H9 (cell line): ENCODE measurements at regions not wholly inside any gene's neighbourhood (a gene's known extent, or its start where the extent isn't known, plus 50 kb on each side); places are given as distances from the start of the nearest gene placed in this dataset.

Source experiments
- DNase-seq: peaks from one replicate; pipeline ENCODE4 v3.0.0-alpha.2; 2017
- H2AFZ ChIP-seq: one replicate; pipeline ENCODE4 v1.6.1; 2013; ENCODE audit warnings: mild to moderate bottlenecking, low read length, control low read depth, moderate library complexity
- H2AK5ac ChIP-seq: 2 replicates; pipeline ENCODE4 v1.6.1; 2013; ENCODE audit warnings: low read length, control low read depth, mixed read lengths; ENCODE audit not compliant: insufficient read length
- H2BK120ac ChIP-seq: one replicate; pipeline ENCODE4 v1.6.1; 2013; ENCODE audit warnings: low read depth, mild to moderate bottlenecking, low read length, control low read depth, inconsistent platforms; ENCODE audit not compliant: poor library complexity, severe bottlenecking
- H2BK12ac ChIP-seq: 2 replicates; pipeline ENCODE4 v1.6.1; 2013; ENCODE audit warnings: low read length, control low read depth, mixed read lengths, low read depth; ENCODE audit not compliant: insufficient read length
- H2BK15ac ChIP-seq: 2 replicates; pipeline ENCODE4 v1.6.1; 2013; ENCODE audit warnings: low read depth, low read length, control low read depth
- H2BK20ac ChIP-seq: one replicate; pipeline ENCODE4 v1.6.1; 2013; ENCODE audit warnings: low read depth, mild to moderate bottlenecking, low read length, control low read depth, inconsistent platforms; ENCODE audit not compliant: poor library complexity, severe bottlenecking
- H2BK5ac ChIP-seq: 2 replicates; pipeline ENCODE4 v1.6.1; 2013; ENCODE audit warnings: low read length, control low read depth, mixed read lengths; ENCODE audit not compliant: insufficient read length
- H3K14ac ChIP-seq: 2 replicates; pipeline ENCODE4 v1.6.1; 2013; ENCODE audit warnings: low read length, control low read depth; ENCODE audit not compliant: insufficient read depth
- H3K18ac ChIP-seq: 2 replicates; pipeline ENCODE4 v1.6.1; 2013; ENCODE audit warnings: low read depth, mild to moderate bottlenecking, mixed read lengths, low read length, control low read depth; ENCODE audit not compliant: insufficient read length
- H3K23ac ChIP-seq: 2 replicates; pipeline ENCODE4 v1.6.1; 2013; ENCODE audit warnings: low read length, control low read depth, mixed read lengths, low read depth; ENCODE audit not compliant: insufficient read length
- H3K23me2 ChIP-seq: 2 replicates; pipeline ENCODE4 v1.6.1; 2013; ENCODE audit warnings: low read depth, mild to moderate bottlenecking, mixed read lengths, low read length, control low read depth; ENCODE audit not compliant: insufficient read length, poor library complexity, severe bottlenecking
- H3K27ac ChIP-seq: 2 replicates; pipeline ENCODE4 v1.5.1; 2013; ENCODE audit warnings: low read length, control low read depth, mixed read lengths, low read depth; ENCODE audit not compliant: insufficient read length
- H3K27me3 ChIP-seq: 2 replicates; pipeline ENCODE4 v1.6.1; 2013; ENCODE audit warnings: low read length, control low read depth, inconsistent platforms; ENCODE audit not compliant: insufficient read depth
- H3K4ac ChIP-seq: 2 replicates; pipeline ENCODE4 v1.6.1; 2013; ENCODE audit warnings: low read depth, mild to moderate bottlenecking, control low read depth, inconsistent platforms, low read length, moderate library complexity
- H3K4me1 ChIP-seq: 2 replicates; pipeline ENCODE4 v1.6.1; 2013; ENCODE audit warnings: low read length, control low read depth, inconsistent platforms; ENCODE audit not compliant: insufficient read depth
- H3K4me2 ChIP-seq: 2 replicates; pipeline ENCODE4 v1.6.1; 2013; ENCODE audit warnings: low read length, control low read depth, mixed read lengths; ENCODE audit not compliant: insufficient read length, insufficient read depth
- H3K56ac ChIP-seq: 2 replicates; pipeline ENCODE4 v1.6.1; 2013; ENCODE audit warnings: low read depth, mild to moderate bottlenecking, mixed read lengths, low read length, control low read depth; ENCODE audit not compliant: insufficient read length
- H3K79me1 ChIP-seq: 2 replicates; pipeline ENCODE4 v1.6.1; 2013; ENCODE audit warnings: low read depth, mild to moderate bottlenecking, moderate library complexity, low read length, control low read depth, inconsistent platforms; ENCODE audit not compliant: insufficient read depth, poor library complexity, severe bottlenecking
- H3K79me2 ChIP-seq: 2 replicates; pipeline ENCODE4 v1.6.1; 2013; ENCODE audit warnings: low read length, control low read depth, inconsistent platforms; ENCODE audit not compliant: insufficient read depth
- H3K9ac ChIP-seq: 2 replicates; pipeline ENCODE4 v1.6.1; 2013; ENCODE audit warnings: low read length, control low read depth, mixed read lengths; ENCODE audit not compliant: insufficient read length; ENCODE audit errors: extremely low read depth
- H3K9me3 ChIP-seq: one replicate; pipeline ENCODE4 v1.6.1; 2013; ENCODE audit warnings: low read depth, low read length, inconsistent platforms; ENCODE audit not compliant: control insufficient read depth
- H3T11ph ChIP-seq: one replicate; pipeline ENCODE4 v1.6.1; 2013; ENCODE audit warnings: mild to moderate bottlenecking, low read length, control low read depth, inconsistent platforms
- H4K20me1 ChIP-seq: one replicate; pipeline ENCODE4 v1.6.1; 2013; ENCODE audit not compliant: control insufficient read depth, insufficient read length, insufficient read depth
- H4K5ac ChIP-seq: 2 replicates; pipeline ENCODE4 v1.6.1; 2013; ENCODE audit warnings: low read depth, mild to moderate bottlenecking, mixed read lengths, low read length, control low read depth; ENCODE audit not compliant: insufficient read length
- H4K8ac ChIP-seq: replicated peaks from 2 replicates; pipeline ENCODE4 v1.6.1; 2013; ENCODE audit warnings: low read length, control low read depth, mixed read lengths, low read depth; ENCODE audit not compliant: insufficient read length
- H4K91ac ChIP-seq: 2 replicates; pipeline ENCODE4 v1.6.1; 2013; ENCODE audit warnings: low read depth, mild to moderate bottlenecking, moderate library complexity, mixed read lengths, low read length, control low read depth; ENCODE audit not compliant: insufficient read length
- H3K27ac Mint-ChIP-seq, 3 experiments: 2 replicates in 2 of 3; 3 replicates in 1 of 3; pipeline ENCODE4 v1.8.0; 2020 to 2021; ENCODE audit warnings: mixed read lengths in 3 of 3, mild to moderate bottlenecking in 1 of 3, moderate library complexity in 1 of 3
- H3K27me3 Mint-ChIP-seq: 2 replicates; pipeline ENCODE4 v1.8.0; 2021; ENCODE audit warnings: low read depth, mild to moderate bottlenecking, moderate library complexity, mixed read lengths
- H3K36me3 Mint-ChIP-seq, 3 experiments: 2 replicates in 2 of 3; 3 replicates in 1 of 3; pipeline ENCODE4 v1.8.0; 2020 to 2021; ENCODE audit warnings: low read depth in 3 of 3, mixed read lengths in 3 of 3; ENCODE audit not compliant: insufficient read depth in 1 of 3
- H3K4me1 Mint-ChIP-seq, 2 experiments: 2 replicates each; pipeline ENCODE4 v1.8.0; 2020; ENCODE audit warnings: mixed read lengths in 2 of 2
- H3K4me3 Mint-ChIP-seq, 2 experiments: 2 replicates in 1 of 2; 3 replicates in 1 of 2; pipeline ENCODE4 v1.8.0; 2020 to 2021; ENCODE audit warnings: mild to moderate bottlenecking in 2 of 2, mixed read lengths in 2 of 2, moderate library complexity in 1 of 2
- H3K9me3 Mint-ChIP-seq, 2 experiments: 2 replicates in 1 of 2; 3 replicates in 1 of 2; pipeline ENCODE4 v1.8.0; 2020; ENCODE audit warnings: mild to moderate bottlenecking in 2 of 2, mixed read lengths in 2 of 2, moderate library complexity in 1 of 2
- WGBS: extraction: QIAGEN DNeasy Blood & Tissue Kit; methylation state at CpG from one replicate; pipeline ENCODE4 v1.1.7; 2013; ENCODE audit warnings: missing lambda C conversion rate, low lambda C conversion rate, mixed read lengths; ENCODE audit not compliant: insufficient read length; ENCODE audit errors: extremely low coverage; 5-methylcytosine and 5-hydroxymethylcytosine counted together
- TF ChIP-seq, protein P1 (sequence below): fragments of 200-600 bp; sonication (generic); conservative IDR thresholded peaks from 3 replicates; pipeline ENCODE4 v1.8.0; 2021; ENCODE audit warnings: antibody characterized with exemption, mild to moderate bottlenecking

DNA sequence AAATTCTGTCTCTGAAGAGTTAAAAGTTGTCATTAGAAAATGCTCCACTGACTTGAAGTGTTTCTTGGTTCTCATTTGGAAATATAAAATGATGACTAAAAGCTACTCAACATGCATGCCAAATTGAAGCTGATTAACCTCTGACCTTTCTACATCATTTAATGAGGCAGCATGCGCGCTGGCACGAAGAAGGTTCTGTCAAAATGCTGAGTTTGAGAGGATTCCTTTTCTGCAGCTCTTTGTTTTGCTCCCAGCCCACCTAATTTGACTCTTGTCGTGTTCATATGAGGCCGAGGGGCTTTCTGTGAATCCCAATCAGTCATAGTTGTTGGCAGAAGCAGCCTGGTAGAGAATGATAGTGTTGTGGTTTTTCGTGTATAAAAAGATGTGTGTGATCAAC, 153.4 kb downstream of the BRMS1L start:
- Histone ChIP-seq H3K23ac (no peak overlapping the region), H2AFZ (no peak overlapping the region), H3T11ph (no peak overlapping the region), H3K23me2 (no peaks in the 10 kb centered on the region), H2BK12ac (no peak overlapping the region), H2BK120ac (no peak overlapping the region), H3K4me2 (no peak overlapping the region), H3K4me1 (no peaks in the 10 kb centered on the region), H2BK15ac (no peak overlapping the region), H3K9me3 (no peaks in the 10 kb centered on the region), H4K8ac (no peak overlapping the region), H3K14ac (no peak overlapping the region), H3K4ac (no peak overlapping the region), H3K18ac (no peak overlapping the region), H2BK20ac (no peak overlapping the region), H2AK5ac (no peak overlapping the region), H4K91ac (no peak overlapping the region), H3K79me2 (no peaks in the 10 kb centered on the region), H4K20me1 (no peaks in the 10 kb centered on the region), H3K9ac (no peak overlapping the region), H3K27ac (no peak overlapping the region), H4K5ac (no peak overlapping the region), H3K79me1 (no peaks in the 10 kb centered on the region), H3K27me3 (no peaks in the 10 kb centered on the region), H3K56ac (no peak overlapping the region), H2BK5ac (no peak overlapping the region)
- TF ChIP-seq, protein P1, sequence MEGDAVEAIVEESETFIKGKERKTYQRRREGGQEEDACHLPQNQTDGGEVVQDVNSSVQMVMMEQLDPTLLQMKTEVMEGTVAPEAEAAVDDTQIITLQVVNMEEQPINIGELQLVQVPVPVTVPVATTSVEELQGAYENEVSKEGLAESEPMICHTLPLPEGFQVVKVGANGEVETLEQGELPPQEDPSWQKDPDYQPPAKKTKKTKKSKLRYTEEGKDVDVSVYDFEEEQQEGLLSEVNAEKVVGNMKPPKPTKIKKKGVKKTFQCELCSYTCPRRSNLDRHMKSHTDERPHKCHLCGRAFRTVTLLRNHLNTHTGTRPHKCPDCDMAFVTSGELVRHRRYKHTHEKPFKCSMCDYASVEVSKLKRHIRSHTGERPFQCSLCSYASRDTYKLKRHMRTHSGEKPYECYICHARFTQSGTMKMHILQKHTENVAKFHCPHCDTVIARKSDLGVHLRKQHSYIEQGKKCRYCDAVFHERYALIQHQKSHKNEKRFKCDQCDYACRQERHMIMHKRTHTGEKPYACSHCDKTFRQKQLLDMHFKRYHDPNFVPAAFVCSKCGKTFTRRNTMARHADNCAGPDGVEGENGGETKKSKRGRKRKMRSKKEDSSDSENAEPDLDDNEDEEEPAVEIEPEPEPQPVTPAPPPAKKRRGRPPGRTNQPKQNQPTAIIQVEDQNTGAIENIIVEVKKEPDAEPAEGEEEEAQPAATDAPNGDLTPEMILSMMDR = no peak
- WGBS = no CpG with 5 or more reads among the region's 6 CpGs
- Mint-ChIP-seq H3K36me3 (peaks cover 0 to 2% (median 0%) of the 10 kb centered on the region in 3 experiments; a peak in 2 of 7 replicates), H3K4me1 (no peaks in the 10 kb centered on the region), H3K4me3 (no peak overlapping the region), H3K27ac (no peak overlapping the region), H3K9me3 (peaks cover 3 to 7% of the 10 kb centered on the region in 2 experiments), H3K27me3 (no peaks in the 10 kb centered on the region; the same call in 1 of the 2 replicates)
- DNase-seq = no peak
